ENCODE measurements at regions not wholly inside any gene's neighbourhood (a gene's known extent, or its start where the extent isn't known, plus 50 kb on each side); places are given as distances from the start of the nearest gene placed in this dataset.

DNA sequence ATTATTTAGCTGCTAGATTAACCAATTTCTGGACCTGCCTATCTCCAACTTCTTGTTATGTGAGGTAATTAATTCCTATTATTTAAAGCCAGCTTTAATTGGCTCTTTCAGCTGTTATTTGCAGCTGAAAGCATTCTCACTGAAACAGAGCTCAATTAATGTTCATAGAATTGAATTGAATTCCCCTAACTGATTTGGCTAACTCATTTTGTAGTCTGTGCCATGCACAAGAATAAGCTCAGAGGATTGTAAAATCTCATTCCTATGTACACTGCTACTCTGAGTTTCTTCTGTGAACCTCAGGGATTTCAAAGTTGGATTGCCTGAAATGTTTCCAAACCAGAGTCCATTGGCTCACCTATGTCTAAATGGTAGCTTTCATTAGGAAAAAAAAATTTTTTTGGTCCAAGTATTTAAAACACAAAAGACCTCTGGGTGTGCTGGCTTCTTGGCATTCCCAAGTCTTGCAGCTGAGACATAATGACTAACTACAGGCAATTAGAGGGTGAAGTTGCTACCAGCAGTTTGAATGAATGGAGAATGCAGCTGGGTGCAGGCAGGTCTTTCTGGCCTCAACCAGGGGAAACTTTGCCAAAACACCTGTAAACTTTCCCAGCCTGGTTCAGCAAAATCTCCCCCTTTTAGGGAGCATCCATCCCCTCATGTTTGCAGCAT, 134.3 kb downstream of the EDEM1 start:
- Histone ChIP-seq H3K9me3 (no peaks in the 10 kb centered on the region), H3K27me3 (no peaks in the 10 kb centered on the region), H3K36me3 (no peaks in the 10 kb centered on the region), H3K4me1 (no peaks in the 10 kb centered on the region), H3K4me3 (no peak overlapping the region), H3K27ac (no peak overlapping the region)
- intact Hi-C loops (cut with DNase I; ENCODE audit: low total_unique reads), result no loop called here
- TF ChIP-seq POLR2AphosphoS5 (IDR thresholded peaks at IDR 0.05), result no peak
- TF ChIP-seq, protein P1, sequence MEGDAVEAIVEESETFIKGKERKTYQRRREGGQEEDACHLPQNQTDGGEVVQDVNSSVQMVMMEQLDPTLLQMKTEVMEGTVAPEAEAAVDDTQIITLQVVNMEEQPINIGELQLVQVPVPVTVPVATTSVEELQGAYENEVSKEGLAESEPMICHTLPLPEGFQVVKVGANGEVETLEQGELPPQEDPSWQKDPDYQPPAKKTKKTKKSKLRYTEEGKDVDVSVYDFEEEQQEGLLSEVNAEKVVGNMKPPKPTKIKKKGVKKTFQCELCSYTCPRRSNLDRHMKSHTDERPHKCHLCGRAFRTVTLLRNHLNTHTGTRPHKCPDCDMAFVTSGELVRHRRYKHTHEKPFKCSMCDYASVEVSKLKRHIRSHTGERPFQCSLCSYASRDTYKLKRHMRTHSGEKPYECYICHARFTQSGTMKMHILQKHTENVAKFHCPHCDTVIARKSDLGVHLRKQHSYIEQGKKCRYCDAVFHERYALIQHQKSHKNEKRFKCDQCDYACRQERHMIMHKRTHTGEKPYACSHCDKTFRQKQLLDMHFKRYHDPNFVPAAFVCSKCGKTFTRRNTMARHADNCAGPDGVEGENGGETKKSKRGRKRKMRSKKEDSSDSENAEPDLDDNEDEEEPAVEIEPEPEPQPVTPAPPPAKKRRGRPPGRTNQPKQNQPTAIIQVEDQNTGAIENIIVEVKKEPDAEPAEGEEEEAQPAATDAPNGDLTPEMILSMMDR (IDR thresholded peaks at IDR 0.05), result no peak
- TF ChIP-seq POLR2A (IDR thresholded peaks at IDR 0.05), result no peak
- no peak for DNase-seq (ENCODE audit: low spot score in 2 of 2)

DNA sequence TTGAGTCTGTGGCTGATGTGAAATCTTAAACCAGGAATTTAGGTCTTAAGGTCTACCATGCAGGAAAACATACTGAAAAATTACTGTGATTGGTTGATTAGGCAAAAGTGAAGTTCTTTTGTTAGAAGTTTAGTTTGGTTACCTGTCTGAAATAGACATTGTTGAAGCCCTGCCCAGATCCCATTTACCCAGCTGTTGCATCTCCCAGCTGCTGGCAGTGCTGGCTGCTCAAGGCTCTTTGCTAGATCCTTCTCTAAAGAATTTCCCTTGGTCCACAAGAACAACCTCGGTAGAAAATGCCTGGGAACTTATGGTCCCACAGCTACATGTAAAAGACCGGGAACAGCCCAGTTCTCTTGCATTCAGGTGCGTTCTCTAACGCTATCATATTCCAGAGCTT, 137.3 kb downstream of the EDEM1 start:
- no peaks in the 10 kb centered on the region for H3K4me1 ChIP-seq
- H3K36me3 ChIP-seq, result no peaks in the 10 kb centered on the region
- no peak overlapping the region for H3K27ac ChIP-seq
- H3K4me3 ChIP-seq, result no peak overlapping the region
- no peak for DNase-seq (ENCODE audit: low spot score in 2 of 2)
- H3K9me3 ChIP-seq, result no peaks in the 10 kb centered on the region
- intact Hi-C loops (cut with DNase I; ENCODE audit: low total_unique reads), result no loop called here
- TF ChIP-seq POLR2AphosphoS5 (IDR thresholded peaks at IDR 0.05) (no peak), POLR2A (IDR thresholded peaks at IDR 0.05) (no peak)
- TF ChIP-seq, protein P1 (IDR thresholded peaks at IDR 0.05), result no peak
- H3K27me3 ChIP-seq, result no peaks in the 10 kb centered on the region

DNA sequence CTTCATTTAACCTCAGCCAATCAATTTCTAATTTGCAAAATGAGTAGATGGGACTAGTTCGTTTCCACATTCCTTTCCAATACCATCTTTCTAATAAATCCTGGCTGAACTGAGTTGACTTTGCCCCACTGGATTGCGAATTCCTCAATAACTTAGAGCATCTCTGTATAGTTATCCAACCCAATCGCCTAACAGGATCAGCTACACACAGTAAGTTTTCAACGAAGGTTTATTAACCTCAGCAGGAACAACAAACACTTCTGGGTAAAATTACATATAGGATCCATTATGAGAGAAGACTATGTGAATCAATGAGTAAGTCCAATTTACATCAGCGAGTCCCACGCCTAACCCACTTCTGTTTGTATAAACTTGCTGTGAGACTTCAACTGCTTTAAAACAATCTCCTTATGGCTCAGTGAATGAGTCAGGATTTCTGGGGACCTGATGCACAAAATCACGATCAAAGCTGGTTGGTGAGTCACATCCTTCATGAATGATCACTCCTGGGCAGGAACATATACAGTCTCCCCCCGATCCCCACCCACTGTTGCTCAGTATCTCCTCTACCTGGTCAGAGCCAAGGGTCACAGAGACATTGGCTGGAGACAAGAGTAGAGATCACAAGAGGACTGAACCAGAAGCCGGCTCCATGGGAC, 142.8 kb downstream of the EDEM1 start:
- DNase-seq (ENCODE audit: low spot score in 2 of 2), result no peak
- intact Hi-C loops (cut with DNase I; ENCODE audit: low total_unique reads), result no loop called here
- no peaks in the 10 kb centered on the region for H3K36me3 ChIP-seq
- H3K9me3 ChIP-seq, result no peaks in the 10 kb centered on the region
- no peaks in the 10 kb centered on the region for H3K27me3 ChIP-seq
- no peaks in the 10 kb centered on the region for H3K4me1 ChIP-seq
- TF ChIP-seq, protein P1 (IDR thresholded peaks at IDR 0.05), result no peak
- TF ChIP-seq POLR2AphosphoS5 (IDR thresholded peaks at IDR 0.05), result no peak
- no peak for TF ChIP-seq POLR2A (IDR thresholded peaks at IDR 0.05)
- no peak overlapping the region for H3K27ac ChIP-seq
- no peak overlapping the region for H3K4me3 ChIP-seq

- H3K27me3 ChIP-seq, result no peaks in the 10 kb centered on the region
- no peak overlapping the region for H3K4me3 ChIP-seq
- H3K36me3 ChIP-seq, result no peaks in the 10 kb centered on the region
- no peak for TF ChIP-seq POLR2AphosphoS5 (IDR thresholded peaks at IDR 0.05)
- TF ChIP-seq POLR2A (IDR thresholded peaks at IDR 0.05), result no peak
- TF ChIP-seq, protein P1 (IDR thresholded peaks at IDR 0.05), result no peak
- H3K27ac ChIP-seq, result no peak overlapping the region
- DNase-seq (ENCODE audit: low spot score in 2 of 2), result no peak
- no peaks in the 10 kb centered on the region for H3K4me1 ChIP-seq
- H3K9me3 ChIP-seq, result no peaks in the 10 kb centered on the region
- intact Hi-C loops (cut with DNase I; ENCODE audit: low total_unique reads), result no loop called here
Measured at GRCh38 chr3:5331567-5332269, 144.2 kb downstream of the EDEM1 start.
